NCI-H446 (cell line): ENCODE measurements at regions not wholly inside any gene's neighbourhood (a gene's known extent, or its start where the extent isn't known, plus 50 kb on each side); places are given as distances from the start of the nearest gene placed in this dataset.

Experiments
- DNase-seq, 2 experiments: peaks; one replicate each; lab custom pipeline; 2025; lab: John Stamatoyannopoulos, UW

- no peak for DNase-seq
Measured at GRCh38 chr14:97442363-97442762, 645.2 kb downstream of the VRK1 start.

- DNase-seq: no peak
Measured at GRCh38 chr14:97443412-97443811, 646.2 kb downstream of the VRK1 start.

GRCh38 chr14:97444248-97444647 lies 647.1 kb downstream of the VRK1 start:
- DNase-seq: no peak

GRCh38 chr14:97445367-97445766 lies 648.2 kb downstream of the VRK1 start:
- DNase-seq: no peak

GRCh38 chr14:97446087-97446486 lies 648.9 kb downstream of the VRK1 start:
- no peak for DNase-seq

GRCh38 chr14:97452314-97452713 lies 655.1 kb downstream of the VRK1 start:
- DNase-seq: no peak

GRCh38 chr14:97453991-97454390 lies 656.8 kb downstream of the VRK1 start:
- no peak for DNase-seq

- DNase-seq: no peak
Measured at GRCh38 chr14:97456462-97456861, 659.3 kb downstream of the VRK1 start.

GRCh38 chr14:97456958-97457357 lies 659.8 kb downstream of the VRK1 start:
- DNase-seq: no peak

GRCh38 chr14:97457575-97458085 lies 660.4 kb downstream of the VRK1 start:
- no peak for DNase-seq

- DNase-seq: no peak
Measured at GRCh38 chr14:97458255-97458654, 661.1 kb downstream of the VRK1 start.

GRCh38 chr14:97458661-97459579 lies 661.7 kb downstream of the VRK1 start:
- DNase-seq: no peak

GRCh38 chr14:97462081-97462480 lies 664.9 kb downstream of the VRK1 start:
- DNase-seq: no peak

- DNase-seq: no peak
Measured at GRCh38 chr14:97468220-97468619, 671.0 kb downstream of the VRK1 start.

GRCh38 chr14:97477353-97477752 lies 680.2 kb downstream of the VRK1 start:
- no peak for DNase-seq

- no peak for DNase-seq
Measured at GRCh38 chr14:97485201-97485600, 688.0 kb downstream of the VRK1 start.

- no peak for DNase-seq
Measured at GRCh38 chr14:97486601-97487120, 689.5 kb downstream of the VRK1 start.

GRCh38 chr14:97489750-97490149 lies 692.6 kb downstream of the VRK1 start:
- DNase-seq: no peak

- no peak for DNase-seq
Measured at GRCh38 chr14:97490521-97491070, 693.4 kb downstream of the VRK1 start.

GRCh38 chr14:97491697-97492096 lies 694.5 kb downstream of the VRK1 start:
- no peak for DNase-seq

- no peak for DNase-seq
Measured at GRCh38 chr14:97499790-97500481, 702.8 kb downstream of the VRK1 start.

- no peak for DNase-seq
Measured at GRCh38 chr14:97506626-97507025, 709.4 kb downstream of the VRK1 start.

- no peak for DNase-seq
Measured at GRCh38 chr14:97513891-97514290, 716.7 kb downstream of the VRK1 start.
